K562 (cell line): ENCODE measurements at regions not wholly inside any gene's neighbourhood (a gene's known extent, or its start where the extent isn't known, plus 50 kb on each side); places are given as distances from the start of the nearest gene placed in this dataset.

Experiments
- ATAC-seq: fragments of 200-7000 bp; cut with Tn5 transposase; 3 replicates; pipeline ENCODE4 v1.9.1; 2020; ENCODE audit warnings: moderate library complexity
- BruUV-seq: library from RNA; stranded (reverse); fragments of 400-500 nt; replicated peaks from 2 replicates; lab custom pipeline; 2021; lab: Mats Ljungman, UMichigan
- CTCF ChIA-PET: fragments of 300-600 bp; formaldehyde crosslinking; extraction: SDS; loops from one replicate; lab custom pipeline; 2021; ENCODE audit warnings: low intra/inter-chr PET ratio; lab: Yijun Ruan, JAX
- POLR2A ChIA-PET: fragments of 300-600, 350-650 bp; sonication (Branson Sonifier 250); formaldehyde crosslinking; extraction: SDS; loops from one replicate; lab custom pipeline; 2021; ENCODE audit warnings: antibody characterized with exemption, inconsistent platforms; lab: Yijun Ruan, JAX
- DNase-seq, 4 experiments: peaks; one replicate each; pipeline versions ENCODE4 v3.0.0 to v3.0.0-alpha.2; 2011 to 2018; ENCODE audit warnings: low spot score in 3 of 4, mixed read lengths in 3 of 4; ENCODE audit errors: extremely low read depth in 1 of 4
- FAIRE-seq: peaks from 2 replicates; lab custom pipeline; 2011; peaks lifted over from hg19 to GRCh38; lab: Jason Lieb, UNC
- H2AFZ ChIP-seq: 2 replicates; pipeline ENCODE4 v1.6.0; 2011; ENCODE audit warnings: low read depth, low read length, control low read depth, inconsistent platforms
- H3K27ac ChIP-seq: fragments of 200-600 bp; 3 replicates; pipeline ENCODE4 v1.8.0; 2011; ENCODE audit warnings: low read depth, mild to moderate bottlenecking, control low read depth, inconsistent platforms, low read length, moderate library complexity, mixed read lengths; ENCODE audit errors: extremely low read depth
- H3K27me3 ChIP-seq, 2 experiments: fragments of 300-600 bp in 1 of 2; 2 replicates in 1 of 2; 3 replicates in 1 of 2; pipeline versions ENCODE4 v1.6.0 to v1.8.0; 2011; ENCODE audit warnings: inconsistent platforms in 2 of 2, low read length in 2 of 2, mild to moderate bottlenecking in 1 of 2, mixed read lengths in 1 of 2, moderate library complexity in 1 of 2; ENCODE audit not compliant: control insufficient read depth in 2 of 2, insufficient read depth in 2 of 2
- H3K36me3 ChIP-seq: fragments of 300-600 bp; 3 replicates; pipeline ENCODE4 v1.8.0; 2011; ENCODE audit warnings: mild to moderate bottlenecking, low read length, inconsistent platforms; ENCODE audit not compliant: control insufficient read depth, insufficient read depth
- H3K4me1 ChIP-seq, 2 experiments: fragments of 200-600 bp in 1 of 2; replicated peaks in 1 of 2; 2 replicates in 1 of 2; 3 replicates in 1 of 2; pipeline versions ENCODE4 v1.5.1 to v1.8.0; 2011; ENCODE audit warnings: inconsistent platforms in 2 of 2, low read length in 2 of 2, mild to moderate bottlenecking in 1 of 2, mixed read lengths in 1 of 2, moderate library complexity in 1 of 2; ENCODE audit not compliant: control insufficient read depth in 2 of 2, insufficient read depth in 2 of 2
- H3K4me2 ChIP-seq: 2 replicates; pipeline ENCODE4 v1.6.1; 2011; ENCODE audit warnings: low read length, control low read depth, inconsistent platforms, mixed read lengths; ENCODE audit not compliant: insufficient read depth
- H3K4me3 ChIP-seq: fragments of 200-600 bp; sonication (generic), shearing (Covaris generic); 2 replicates; pipeline ENCODE4 v1.5.1; 2016; ENCODE audit warnings: control low read depth, inconsistent platforms
- H3K79me2 ChIP-seq: fragments of 200-600 bp; 3 replicates; pipeline ENCODE4 v1.8.0; 2011; ENCODE audit warnings: low read length, inconsistent platforms; ENCODE audit not compliant: control insufficient read depth, insufficient read depth
- H3K9ac ChIP-seq, 2 experiments: 2 replicates each; pipeline versions ENCODE4 v1.6.0 to v1.6.1; 2011; ENCODE audit warnings: low read depth in 2 of 2, low read length in 2 of 2, control low read depth in 1 of 2, inconsistent platforms in 1 of 2, mild to moderate bottlenecking in 1 of 2, mixed read lengths in 1 of 2; ENCODE audit not compliant: insufficient read depth in 1 of 2
- H3K9me1 ChIP-seq: one replicate; pipeline ENCODE4 v1.6.0; 2011; ENCODE audit warnings: inconsistent platforms, mild to moderate bottlenecking, low read length, moderate library complexity; ENCODE audit not compliant: control insufficient read depth, insufficient read depth
- H3K9me3 ChIP-seq: replicated peaks from 2 replicates; pipeline ENCODE4 v1.5.1; 2011; ENCODE audit warnings: low read depth, low read length, inconsistent platforms; ENCODE audit not compliant: control insufficient read depth, insufficient read depth
- H4K20me1 ChIP-seq: replicated peaks from 2 replicates; pipeline ENCODE4 v1.6.1; 2011; ENCODE audit warnings: low read length, inconsistent platforms, mixed read lengths; ENCODE audit not compliant: control insufficient read depth, insufficient read depth
- FOXA3 ChIP-seq, 2 experiments: fragments of 450-650 bp in 1 of 2; sonication (generic) in 1 of 2; formaldehyde crosslinking; IDR thresholded peaks in 1 of 2; conservative IDR thresholded peaks in 1 of 2; 2 replicates each; pipeline versions ENCODE4 v1.4.0 to v1.8.0; 2020 to 2022; ENCODE audit warnings: mild to moderate bottlenecking in 2 of 2, missing genetic modification reagents in 1 of 2
- ILF3 ChIP-seq: fragments of 450-650 bp; IDR thresholded peaks from 2 replicates; pipeline ENCODE4 v1.6.1; 2018; ENCODE audit warnings: antibody characterized with exemption, mild to moderate bottlenecking, moderate library complexity, borderline replicate concordance
- MAFG ChIP-seq: fragments of 450-650 bp; conservative IDR thresholded peaks from 2 replicates; pipeline ENCODE4 v1.6.1; 2016; ENCODE audit warnings: missing genetic modification characterization, missing compliant biosample characterization
- SLC30A9 ChIP-seq: fragments of 250-450 bp; sonication (Bioruptor Pico); IDR thresholded peaks from 2 replicates; pipeline ENCODE4 v1.8.0; 2022; ENCODE audit warnings: mild to moderate bottlenecking, moderate library complexity
- ZNF263 ChIP-seq: sonication (generic); formaldehyde crosslinking; IDR thresholded peaks from 2 replicates; pipeline ENCODE4 v1.8.0; 2022; ENCODE audit warnings: mild to moderate bottlenecking, missing genetic modification reagents, borderline replicate concordance
- whole genome bisulfite sequencing: fragments of 100-300 bp; shearing (Covaris generic); methylation state at CpG from one replicate; pipeline ENCODE4 v1.1.6; 2016; ENCODE audit warnings: low coverage, mixed read lengths; ENCODE audit not compliant: insufficient coverage; ENCODE audit errors: missing lambda C conversion rate; 5-methylcytosine and 5-hydroxymethylcytosine counted together
- in situ Hi-C: fragments of 300-500 bp; cut with MboI; formaldehyde crosslinking; loops from 4 replicates; pipeline ENCODE4 v1.15.0; 2018; ENCODE audit warnings: inconsistent platforms, mixed read lengths
- intact Hi-C: fragments of 100-400 bp; cut with micrococcal nuclease; formaldehyde crosslinking; loops from 2 replicates; pipeline ENCODE4 v1.14.2; 2022
- TF ChIP-seq, protein P1 (sequence below): sonication (generic); formaldehyde crosslinking; IDR thresholded peaks from 2 replicates; pipeline ENCODE4 v1.8.1; 2023; ENCODE audit warnings: mild to moderate bottlenecking, missing genetic modification reagents

DNA sequence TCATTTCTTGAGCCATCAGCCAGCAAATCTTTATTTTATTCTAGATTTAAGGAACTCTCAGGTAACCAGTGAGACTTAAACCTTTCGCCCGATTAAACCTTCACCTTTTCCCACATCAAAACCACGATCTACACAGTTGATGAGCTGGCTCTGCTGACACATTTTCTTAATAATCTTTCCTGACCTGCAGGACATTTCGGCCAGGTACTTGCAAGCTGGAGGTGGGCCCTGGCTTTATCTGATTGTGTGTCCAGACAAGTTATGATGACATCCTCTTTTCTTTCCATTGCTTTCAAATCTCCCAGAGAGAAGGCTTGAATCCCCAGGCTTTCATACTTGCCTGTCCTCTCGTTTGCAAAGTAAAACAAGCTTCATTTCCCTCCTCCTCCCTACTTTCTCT is 144.2 kb downstream of the EFNB2 start:
- intact Hi-C loops (no loop called here), in situ Hi-C loops (no loop called here)
- Histone ChIP-seq H2AFZ (no peak overlapping the region), H4K20me1 (no peaks in the 10 kb centered on the region), H3K36me3 (no peaks in the 10 kb centered on the region), H3K27ac (no peak overlapping the region), H3K9me1 (no peaks in the 10 kb centered on the region), H3K4me3 (no peak overlapping the region), H3K9me3 (no peaks in the 10 kb centered on the region), H3K4me2 (no peak overlapping the region), H3K4me1 (no peaks in the 10 kb centered on the region), H3K9ac (no peak overlapping the region), H3K79me2 (no peaks in the 10 kb centered on the region), H3K27me3 (no peaks in the 10 kb centered on the region)
- no TSS peak for BruUV-seq
- FAIRE-seq (no peak), DNase-seq (no peak), ATAC-seq (no peak)
- CTCF ChIA-PET: no interaction called here
- TF ChIP-seq MAFG (tag) (no peak), SLC30A9 (CRISPR knock-in tag) (no peak), ZNF263 (no peak), ILF3 (no peak)
- WGBS: 2% methylated on average over 5 of the region's 5 CpGs
- POLR2A ChIA-PET: interaction anchor here (0.6 kb wide), 1 partner anchor 15 kb away, joined by 3 read pairs; no protein-coding TSS in a partner anchor

DNA sequence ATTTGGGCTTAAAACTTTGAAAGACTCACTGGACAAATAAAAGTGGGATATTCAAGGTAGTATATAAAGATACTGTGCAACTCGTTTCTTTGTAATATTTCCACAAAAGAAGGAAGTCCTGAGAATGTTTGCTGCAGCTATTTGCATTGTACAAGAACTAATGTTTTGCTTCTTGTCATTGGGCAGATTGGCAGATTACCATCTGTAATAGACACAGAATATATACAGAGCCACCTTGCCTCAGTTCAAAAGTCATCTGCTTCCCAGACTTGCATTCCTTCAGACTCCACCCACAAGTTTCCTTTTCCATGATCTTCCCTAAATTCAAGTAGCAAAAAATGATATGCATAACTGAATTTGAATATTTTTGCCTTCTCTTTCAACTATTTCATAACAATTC is 145.1 kb downstream of the EFNB2 start:
- ChIA-PET CTCF (no interaction called here), POLR2A (no interaction called here)
- Histone ChIP-seq H3K27me3 (no peaks in the 10 kb centered on the region), H3K36me3 (no peaks in the 10 kb centered on the region), H3K79me2 (no peaks in the 10 kb centered on the region), H3K27ac (no peak overlapping the region), H3K4me3 (no peak overlapping the region), H3K9me3 (no peaks in the 10 kb centered on the region), H3K4me2 (no peak overlapping the region), H3K9ac (no peak overlapping the region), H4K20me1 (no peaks in the 10 kb centered on the region), H2AFZ (no peak overlapping the region), H3K4me1 (no peaks in the 10 kb centered on the region), H3K9me1 (no peaks in the 10 kb centered on the region)
- no peak for TF ChIP-seq FOXA3 (CRISPR knock-in tag; conservative IDR thresholded peaks at IDR 0.05 in 1 of 2, IDR thresholded peaks at IDR 0.05 in 1 of 2)
- TF ChIP-seq, protein P1, sequence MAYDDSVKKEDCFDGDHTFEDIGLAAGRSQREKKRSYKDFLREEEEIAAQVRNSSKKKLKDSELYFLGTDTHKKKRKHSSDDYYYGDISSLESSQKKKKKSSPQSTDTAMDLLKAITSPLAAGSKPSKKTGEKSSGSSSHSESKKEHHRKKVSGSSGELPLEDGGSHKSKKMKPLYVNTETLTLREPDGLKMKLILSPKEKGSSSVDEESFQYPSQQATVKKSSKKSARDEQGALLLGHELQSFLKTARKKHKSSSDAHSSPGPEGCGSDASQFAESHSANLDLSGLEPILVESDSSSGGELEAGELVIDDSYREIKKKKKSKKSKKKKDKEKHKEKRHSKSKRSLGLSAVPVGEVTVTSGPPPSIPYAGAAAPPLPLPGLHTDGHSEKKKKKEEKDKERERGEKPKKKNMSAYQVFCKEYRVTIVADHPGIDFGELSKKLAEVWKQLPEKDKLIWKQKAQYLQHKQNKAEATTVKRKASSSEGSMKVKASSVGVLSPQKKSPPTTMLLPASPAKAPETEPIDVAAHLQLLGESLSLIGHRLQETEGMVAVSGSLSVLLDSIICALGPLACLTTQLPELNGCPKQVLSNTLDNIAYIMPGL: no peak
- no peak for DNase-seq
- no peak for ATAC-seq
- FAIRE-seq: no peak
- 0% methylated on average over 1 of the region's 1 CpG for WGBS
- no TSS peak for BruUV-seq
- intact Hi-C loops (no loop called here), in situ Hi-C loops (no loop called here)
